Activated CD8-positive, alpha-beta memory T cell treated with anti-CD3 and anti-CD28 coated beads for 48 hours (primary cell): ENCODE measurements at regions not wholly inside any gene's neighbourhood (a gene's known extent, or its start where the extent isn't known, plus 50 kb on each side); places are given as distances from the start of the nearest gene placed in this dataset.

Source experiments
- DNase-seq, 3 experiments: peaks; one replicate each; pipeline ENCODE4 v3.0.0-alpha.2; 2020; ENCODE audit warnings: low read depth in 2 of 3, low spot score in 2 of 3

GRCh38 chr18:41371156-41372045, 583.6 kb upstream of the PIK3C3 start:
- DNase-seq = no peak

GRCh38 chr18:41370740-41371139, 584.3 kb upstream of the PIK3C3 start:
- DNase-seq = no peak

GRCh38 chr18:41357708-41358107, 597.3 kb upstream of the PIK3C3 start:
- no peak for DNase-seq

- no peak for DNase-seq
Measured at GRCh38 chr18:41353777-41354528, 601.1 kb upstream of the PIK3C3 start.

GRCh38 chr18:41351430-41351829, 603.6 kb upstream of the PIK3C3 start:
- no peak for DNase-seq

GRCh38 chr18:41347057-41347456, 608.0 kb upstream of the PIK3C3 start:
- no peak for DNase-seq

GRCh38 chr18:41343808-41344207, 611.2 kb upstream of the PIK3C3 start:
- DNase-seq = no peak

GRCh38 chr18:41338341-41338740, 616.7 kb upstream of the PIK3C3 start:
- DNase-seq = no peak

- DNase-seq = no peak
Measured at GRCh38 chr18:41331661-41332060, 623.4 kb upstream of the PIK3C3 start.

- no peak for DNase-seq
Measured at GRCh38 chr18:41326311-41326710, 628.7 kb upstream of the PIK3C3 start.

GRCh38 chr18:41324934-41325333, 630.1 kb upstream of the PIK3C3 start:
- DNase-seq = no peak

GRCh38 chr18:41324020-41324791, 630.8 kb upstream of the PIK3C3 start:
- no peak for DNase-seq

GRCh38 chr18:41323044-41323443, 632.0 kb upstream of the PIK3C3 start:
- DNase-seq = no peak

- DNase-seq = no peak
Measured at GRCh38 chr18:41320100-41320499, 634.9 kb upstream of the PIK3C3 start.

GRCh38 chr18:41315134-41315533, 639.9 kb upstream of the PIK3C3 start:
- DNase-seq = no peak

- no peak for DNase-seq
Measured at GRCh38 chr18:41311571-41312547, 643.2 kb upstream of the PIK3C3 start.

- DNase-seq = no peak
Measured at GRCh38 chr18:41297740-41298139, 657.3 kb upstream of the PIK3C3 start.

- no peak for DNase-seq
Measured at GRCh38 chr18:41269294-41269693, 685.7 kb upstream of the PIK3C3 start.

- DNase-seq = no peak
Measured at GRCh38 chr18:41268271-41268670, 686.8 kb upstream of the PIK3C3 start.

GRCh38 chr18:41266616-41267015, 688.4 kb upstream of the PIK3C3 start:
- no peak for DNase-seq
